ENCODE measurements at regions not wholly inside any gene's neighbourhood (a gene's known extent, or its start where the extent isn't known, plus 50 kb on each side); places are given as distances from the start of the nearest gene placed in this dataset.

DNA sequence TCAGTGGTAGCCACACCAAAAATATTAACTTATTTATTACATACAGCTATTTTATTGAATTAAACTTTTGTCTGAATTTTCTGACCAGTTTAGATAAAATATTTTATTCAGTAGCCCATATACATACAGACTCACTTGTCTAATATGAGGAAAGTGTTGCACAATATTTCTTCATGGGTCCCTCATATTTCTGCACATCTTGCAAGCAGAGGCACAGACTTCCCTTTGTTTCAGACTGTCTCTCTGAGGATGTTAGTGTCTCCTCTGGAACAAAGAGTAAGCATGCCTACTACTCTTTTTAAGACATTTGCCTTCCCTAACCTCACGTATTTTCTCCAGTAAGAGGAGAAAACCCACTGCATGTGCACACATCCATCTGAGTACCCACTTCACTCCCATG, 81.2 kb downstream of the OR5AK2 start:
- no peak for TF ChIP-seq CTCF (conservative IDR thresholded peaks at IDR 0.05 in 1 of 2, IDR thresholded peaks at IDR 0.05 in 1 of 2; ENCODE audit: extremely low read depth in 1 of 2, insufficient read depth in 1 of 2, low read depth in 1 of 2, low read length in 2 of 2)
- no peak for TF ChIP-seq EZH2 (IDR thresholded peaks at IDR 0.05; ENCODE audit: borderline replicate concordance, low read length)

Data from mammary epithelial cell (primary cell).